Stimulated activated naive CD8-positive, alpha-beta T cell treated with anti-CD3 and anti-CD28 coated beads, Interleukin-15, amount 100 ng/mL, for 72 hours (primary cell): ENCODE measurements at regions not wholly inside any gene's neighbourhood (a gene's known extent, or its start where the extent isn't known, plus 50 kb on each side); places are given as distances from the start of the nearest gene placed in this dataset.

Source experiments
- ATAC-seq: fragments of 150-1000 bp; cut with Tn5 transposase; 2 replicates; pipeline ENCODE4 v1.10.0; 2021; ENCODE audit warnings: mild to moderate bottlenecking, moderate library complexity
- DNase-seq, 2 donors: peaks; one replicate each; pipeline ENCODE4 v3.0.0; 2021 to 2022
- H3K27ac Mint-ChIP-seq, 2 donors: one replicate each; pipeline ENCODE4 v1.8.0; 2022; ENCODE audit warnings: mild to moderate bottlenecking in 2 of 2, mixed read lengths in 2 of 2, moderate library complexity in 2 of 2
- H3K27me3 Mint-ChIP-seq: one replicate; pipeline ENCODE4 v1.8.0; 2022; ENCODE audit warnings: mixed read lengths
- H3K4me1 Mint-ChIP-seq: one replicate; pipeline ENCODE4 v1.8.0; 2022; ENCODE audit warnings: mild to moderate bottlenecking, mixed read lengths
- H3K4me3 Mint-ChIP-seq, 2 donors: one replicate each; pipeline ENCODE4 v1.8.0; 2022; ENCODE audit warnings: mild to moderate bottlenecking in 2 of 2, mixed read lengths in 2 of 2, moderate library complexity in 1 of 2
- H3K9me3 Mint-ChIP-seq, 2 donors: one replicate each; pipeline ENCODE4 v1.8.0; 2022; ENCODE audit warnings: mixed read lengths in 2 of 2

DNA sequence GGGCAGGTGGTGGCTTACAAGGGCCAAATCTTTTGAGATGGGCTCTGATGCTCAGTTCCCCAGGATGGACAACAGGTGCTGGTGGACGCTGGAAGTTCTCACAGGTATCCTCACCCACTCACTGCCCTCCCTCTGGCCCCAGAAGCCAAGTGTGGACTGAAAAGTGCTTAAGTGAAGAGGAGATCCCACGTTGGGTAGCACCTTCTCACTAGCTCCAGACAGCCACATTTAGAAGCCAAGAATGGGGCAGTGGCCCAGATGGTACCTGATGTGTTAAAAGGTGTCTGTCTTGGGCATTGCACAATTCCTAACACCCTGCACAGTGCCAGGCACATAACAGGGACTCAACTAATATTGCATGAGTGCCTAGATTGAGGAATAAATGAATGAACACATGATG is 115.3 kb upstream of the TEX51 start:
- Mint-ChIP-seq H3K27me3 (peaks cover 8% of the 10 kb centered on the region), H3K27ac (no peak overlapping the region), H3K4me1 (no peaks in the 10 kb centered on the region), H3K4me3 (no peak overlapping the region), H3K9me3 (no peaks in the 10 kb centered on the region)
- no peak for ATAC-seq
- DNase-seq: no peak

DNA sequence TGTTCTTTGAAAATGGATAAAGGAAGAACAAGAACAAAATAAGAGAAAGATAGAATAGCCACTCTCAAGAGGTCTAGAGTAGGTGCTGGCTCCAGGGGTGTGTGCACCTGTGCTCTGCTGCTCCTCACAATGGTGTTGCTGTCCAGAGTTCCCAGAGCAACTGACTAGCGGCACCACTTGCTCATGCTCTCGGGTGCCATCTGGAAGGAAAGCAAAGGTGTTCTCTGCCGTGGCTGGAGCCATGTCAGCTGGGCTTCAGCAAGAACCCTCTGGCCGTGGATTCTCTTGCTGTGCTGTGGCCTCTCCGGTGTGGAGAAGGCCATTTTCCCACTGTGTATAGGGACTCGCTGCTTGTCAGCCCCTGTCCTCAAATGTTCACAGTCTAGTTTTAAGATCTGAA is 114.6 kb upstream of the TEX51 start:
- DNase-seq (no peak), ATAC-seq (no peak)
- H3K9me3 Mint-ChIP-seq: no peaks in the 10 kb centered on the region
- peaks cover 8% of the 10 kb centered on the region for H3K27me3 Mint-ChIP-seq
- H3K27ac Mint-ChIP-seq: no peak overlapping the region
- H3K4me1 Mint-ChIP-seq: no peaks in the 10 kb centered on the region
- H3K4me3 Mint-ChIP-seq: no peak overlapping the region

GRCh38 chr2:126784621-126785020 is 114.1 kb upstream of the TEX51 start:
- no peak overlapping the region for H3K27ac Mint-ChIP-seq

DNA sequence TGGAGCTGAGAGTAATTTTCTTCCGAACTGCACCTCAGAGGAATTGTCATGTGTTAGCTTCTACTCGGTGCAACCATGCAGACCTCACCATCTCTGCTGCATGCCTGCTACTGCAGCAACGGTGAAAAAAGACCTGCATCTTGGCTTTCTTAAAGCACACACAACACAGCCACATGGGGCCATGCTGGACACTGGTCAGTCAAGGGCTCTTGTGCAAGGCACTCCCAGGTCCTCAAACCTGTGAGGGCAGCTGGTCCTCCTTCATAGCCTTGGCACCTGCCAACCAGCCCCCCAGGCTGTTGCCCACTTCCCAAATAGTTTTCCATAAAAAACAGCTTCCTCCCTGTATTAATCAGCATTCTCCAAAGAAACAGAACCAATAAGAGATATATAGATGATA is 113.5 kb upstream of the TEX51 start:
- DNase-seq (no peak), ATAC-seq (no peak)
- peaks cover 8% of the 10 kb centered on the region for H3K27me3 Mint-ChIP-seq
- H3K4me1 Mint-ChIP-seq: no peaks in the 10 kb centered on the region
- no peaks in the 10 kb centered on the region for H3K9me3 Mint-ChIP-seq
- no peak overlapping the region for H3K27ac Mint-ChIP-seq
- H3K4me3 Mint-ChIP-seq: no peak overlapping the region

More at GRCh38 chr2:126784621-126785020, 114.1 kb upstream of the TEX51 start:
- Mint-ChIP-seq H3K4me3 (no peak overlapping the region), H3K9me3 (no peaks in the 10 kb centered on the region), H3K27me3 (peaks cover 8% of the 10 kb centered on the region), H3K4me1 (no peaks in the 10 kb centered on the region)
- no peak for ATAC-seq
- DNase-seq: no peak

DNA sequence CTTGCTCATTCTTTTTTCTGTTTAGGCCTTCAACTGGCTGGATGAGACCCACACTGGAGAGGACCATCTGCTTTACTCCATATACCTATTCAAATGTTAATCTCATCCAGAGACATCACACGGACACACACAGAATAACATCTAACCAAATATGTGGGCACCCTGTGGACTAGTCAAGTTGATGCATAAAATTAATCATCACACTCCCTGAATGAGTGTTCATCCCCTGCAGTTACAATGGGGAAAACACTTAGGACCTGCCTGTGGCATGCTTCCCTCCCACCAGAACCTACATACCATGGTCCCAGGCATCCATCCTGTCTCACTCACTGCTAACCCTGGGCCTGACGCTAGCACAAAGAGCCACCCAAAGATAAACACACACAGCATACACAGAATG is 112.8 kb upstream of the TEX51 start:
- Mint-ChIP-seq H3K27me3 (peaks cover 8% of the 10 kb centered on the region), H3K4me3 (no peak overlapping the region), H3K27ac (no peak overlapping the region), H3K4me1 (no peaks in the 10 kb centered on the region), H3K9me3 (no peaks in the 10 kb centered on the region)
- no peak for DNase-seq
- no peak for ATAC-seq

- no peak overlapping the region for H3K4me3 Mint-ChIP-seq
- no peak for DNase-seq
- ATAC-seq: no peak
- peaks cover 8% of the 10 kb centered on the region for H3K27me3 Mint-ChIP-seq
- no peaks in the 10 kb centered on the region for H3K4me1 Mint-ChIP-seq
- H3K27ac Mint-ChIP-seq: no peak overlapping the region
- H3K9me3 Mint-ChIP-seq: no peaks in the 10 kb centered on the region
Measured at GRCh38 chr2:126786765-126787164, 111.9 kb upstream of the TEX51 start.

- H3K27ac Mint-ChIP-seq: no peak overlapping the region
Measured at GRCh38 chr2:126787289-126787688, 111.4 kb upstream of the TEX51 start.

GRCh38 chr2:126788113-126788512 is 110.6 kb upstream of the TEX51 start:
- ATAC-seq: no peak
- Mint-ChIP-seq H3K4me1 (no peaks in the 10 kb centered on the region), H3K27ac (no peak overlapping the region), H3K27me3 (peaks cover 11% of the 10 kb centered on the region), H3K9me3 (no peaks in the 10 kb centered on the region), H3K4me3 (no peak overlapping the region)
- DNase-seq: no peak

More at GRCh38 chr2:126787289-126787688, 111.4 kb upstream of the TEX51 start:
- peaks cover 8% of the 10 kb centered on the region for H3K27me3 Mint-ChIP-seq
- no peak for ATAC-seq
- no peak for DNase-seq
- no peaks in the 10 kb centered on the region for H3K4me1 Mint-ChIP-seq
- H3K4me3 Mint-ChIP-seq: no peak overlapping the region
- no peaks in the 10 kb centered on the region for H3K9me3 Mint-ChIP-seq

DNA sequence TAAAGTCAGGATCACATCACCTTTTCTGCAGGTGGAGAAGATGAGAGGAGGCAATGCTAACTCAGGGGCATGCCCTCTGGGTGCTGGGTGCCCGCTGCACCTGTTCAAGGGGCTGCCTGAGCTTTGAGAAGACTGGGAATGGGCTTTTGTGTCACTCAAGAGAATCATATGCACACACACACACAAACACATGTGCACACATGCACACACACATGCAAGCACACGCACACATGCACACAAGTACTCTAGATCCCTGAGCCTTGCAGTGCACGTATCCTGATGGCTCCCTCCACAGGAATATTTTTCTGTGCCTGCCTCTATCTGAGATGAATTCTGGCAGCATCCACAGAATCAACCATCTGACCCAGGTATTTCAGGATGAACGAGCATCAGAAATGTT is 110.0 kb upstream of the TEX51 start:
- Mint-ChIP-seq H3K27me3 (peaks cover 13% of the 10 kb centered on the region), H3K4me3 (no peak overlapping the region), H3K27ac (no peak overlapping the region), H3K4me1 (no peaks in the 10 kb centered on the region), H3K9me3 (no peaks in the 10 kb centered on the region)
- ATAC-seq: no peak
- DNase-seq: no peak

GRCh38 chr2:126790987-126791780 is 107.5 kb upstream of the TEX51 start:
- Mint-ChIP-seq H3K4me1 (no peaks in the 10 kb centered on the region), H3K9me3 (no peaks in the 10 kb centered on the region), H3K4me3 (no peak overlapping the region), H3K27ac (no peak overlapping the region), H3K27me3 (peaks cover 17% of the 10 kb centered on the region)
- no peak for DNase-seq
- ATAC-seq: no peak

- no peaks in the 10 kb centered on the region for H3K9me3 Mint-ChIP-seq
- H3K27me3 Mint-ChIP-seq: peaks cover 17% of the 10 kb centered on the region
- no peaks in the 10 kb centered on the region for H3K4me1 Mint-ChIP-seq
- no peak overlapping the region for H3K27ac Mint-ChIP-seq
- no peak for DNase-seq
- H3K4me3 Mint-ChIP-seq: no peak overlapping the region
- ATAC-seq: no peak
Measured at GRCh38 chr2:126792186-126792585, 106.5 kb upstream of the TEX51 start.

- H3K27ac Mint-ChIP-seq: no peak overlapping the region
- ATAC-seq: no peak
- H3K9me3 Mint-ChIP-seq: no peaks in the 10 kb centered on the region
Measured at GRCh38 chr2:126792993-126793392, 105.7 kb upstream of the TEX51 start.

DNA sequence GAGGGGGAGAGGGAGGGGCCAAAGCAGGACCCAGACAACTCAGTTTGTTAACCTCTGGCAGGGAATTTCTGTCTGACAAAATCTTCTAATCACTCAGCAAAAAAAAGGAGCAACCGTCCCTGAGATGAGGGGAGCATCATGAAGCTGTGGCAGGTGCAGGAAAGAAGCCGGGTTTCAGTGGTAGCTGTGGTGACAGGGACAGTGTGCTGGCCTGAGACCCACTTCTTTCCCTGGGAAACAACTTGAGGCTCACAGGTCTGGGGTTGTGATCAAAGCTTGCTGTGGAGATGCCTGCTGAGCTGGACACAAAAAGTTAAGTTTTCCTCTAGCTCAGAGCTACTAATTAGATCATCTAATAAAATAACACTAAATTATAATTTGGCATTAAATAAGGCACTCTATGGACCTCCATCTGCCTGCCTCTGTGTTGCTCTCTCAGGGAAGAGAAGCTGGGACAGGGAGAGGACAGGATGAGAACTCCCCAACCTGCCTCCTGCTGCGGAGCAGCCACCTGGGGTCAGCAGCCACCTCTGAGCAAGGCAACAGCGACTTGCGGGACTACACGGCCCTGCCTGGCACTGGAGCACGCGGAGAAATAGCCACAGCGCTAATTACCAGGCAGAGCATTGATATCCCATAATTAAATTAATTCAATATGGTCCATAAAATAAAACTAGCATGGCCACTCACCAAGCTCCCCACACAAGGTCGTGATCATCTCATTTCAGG is 104.6 kb upstream of the TEX51 start:
- Mint-ChIP-seq H3K4me3 (no peak overlapping the region), H3K4me1 (no peaks in the 10 kb centered on the region), H3K27ac (no peak overlapping the region), H3K27me3 (peaks cover 17% of the 10 kb centered on the region), H3K9me3 (no peaks in the 10 kb centered on the region)
- no peak for DNase-seq
- ATAC-seq: no peak

More at GRCh38 chr2:126792993-126793392, 105.7 kb upstream of the TEX51 start:
- DNase-seq: no peak
- Mint-ChIP-seq H3K27me3 (peaks cover 17% of the 10 kb centered on the region), H3K4me3 (no peak overlapping the region), H3K4me1 (no peaks in the 10 kb centered on the region)

- DNase-seq (no peak), ATAC-seq (no peak)
- Mint-ChIP-seq H3K9me3 (no peaks in the 10 kb centered on the region), H3K4me1 (no peaks in the 10 kb centered on the region), H3K4me3 (no peak overlapping the region), H3K27me3 (peaks cover 17% of the 10 kb centered on the region), H3K27ac (peak overlapping the region in 1 of 2 donors; percentile 61)
Measured at GRCh38 chr2:126795656-126796055, 103.0 kb upstream of the TEX51 start.

GRCh38 chr2:126796931-126797621 is 101.6 kb upstream of the TEX51 start:
- ATAC-seq: no peak
- Mint-ChIP-seq H3K9me3 (no peaks in the 10 kb centered on the region), H3K27ac (no peak overlapping the region), H3K4me1 (no peaks in the 10 kb centered on the region), H3K27me3 (peaks cover 17% of the 10 kb centered on the region), H3K4me3 (no peak overlapping the region)
- no peak for DNase-seq
